HL-60 (cell line): ENCODE measurements at regions not wholly inside any gene's neighbourhood (a gene's known extent, or its start where the extent isn't known, plus 50 kb on each side); places are given as distances from the start of the nearest gene placed in this dataset.
"Not testable (repeated sequence)": the region's sequence is repeated elsewhere in the genome, so short reads cannot be mapped to it uniquely, and the experiment has no call there.

Experiments
- DNase-seq, 2 experiments: peaks; one replicate each; pipeline ENCODE4 v3.0.0-alpha.2; 2010 to 2020; ENCODE audit warnings: low read depth in 1 of 2, low spot score in 1 of 2
- H3K27ac ChIP-seq: fragments of 250-450 bp; sonication (Bioruptor Pico); replicated peaks from 2 replicates; pipeline ENCODE4 v1.5.1; 2020; ENCODE audit warnings: mild to moderate bottlenecking, moderate library complexity
- H3K27me3 ChIP-seq: fragments of 250-450 bp; sonication (Bioruptor Pico); 2 replicates; pipeline ENCODE4 v1.5.1; 2021; ENCODE audit warnings: mild to moderate bottlenecking, moderate library complexity; ENCODE audit not compliant: insufficient read depth, poor library complexity, severe bottlenecking
- H3K4me3 ChIP-seq: replicated peaks from 2 replicates; pipeline ENCODE4 v1.5.1; 2011; ENCODE audit warnings: mild to moderate bottlenecking, control low read depth, low read length; ENCODE audit not compliant: insufficient read depth
- CTCF ChIP-seq: IDR thresholded peaks from one replicate; pipeline ENCODE4 v1.5.1; 2011; ENCODE audit warnings: low read length, control low read depth, inconsistent platforms; ENCODE audit not compliant: insufficient read depth
- GABPA ChIP-seq: IDR thresholded peaks from 2 replicates; pipeline ENCODE4 v1.6.1; 2012; ENCODE audit warnings: low read depth
- POLR2AphosphoS5 ChIP-seq: IDR thresholded peaks from 2 replicates; pipeline ENCODE4 v1.6.1; 2012; ENCODE audit warnings: low read depth
- REST ChIP-seq: IDR thresholded peaks from 2 replicates; pipeline ENCODE4 v1.6.1; 2012; ENCODE audit warnings: low read depth; ENCODE audit not compliant: insufficient replicate concordance
- SPI1 ChIP-seq: IDR thresholded peaks from 2 replicates; pipeline ENCODE4 v1.6.1; 2012; ENCODE audit warnings: low read depth, mild to moderate bottlenecking, borderline replicate concordance

GRCh38 chr5:118115791-118116190 is 872.6 kb downstream of the DTWD2 start:
- no peaks in the 10 kb centered on the region for H3K27me3 ChIP-seq
- no peak overlapping the region for H3K4me3 ChIP-seq
- no peak for TF ChIP-seq CTCF
- no peak for TF ChIP-seq REST
- TF ChIP-seq POLR2AphosphoS5, result no peak
- no peak for TF ChIP-seq GABPA
- no peak for TF ChIP-seq SPI1
- no peak for DNase-seq
- no peak overlapping the region for H3K27ac ChIP-seq

GRCh38 chr5:118111956-118112355 is 876.4 kb downstream of the DTWD2 start:
- Histone ChIP-seq H3K4me3 (no peak overlapping the region), H3K27ac (no peak overlapping the region), H3K27me3 (no peaks in the 10 kb centered on the region)
- DNase-seq, result no peak
- no peak for TF ChIP-seq POLR2AphosphoS5
- TF ChIP-seq GABPA, result no peak
- no peak for TF ChIP-seq SPI1
- TF ChIP-seq CTCF, result no peak
- TF ChIP-seq REST, result no peak

GRCh38 chr5:118107246-118107645 is 881.1 kb downstream of the DTWD2 start:
- not testable (repeated sequence) for H3K27me3 ChIP-seq, H3K27ac ChIP-seq, DNase-seq, H3K4me3 ChIP-seq

GRCh38 chr5:118098716-118099115 is 889.6 kb downstream of the DTWD2 start:
- no peak for TF ChIP-seq GABPA
- no peak for TF ChIP-seq REST
- no peak for TF ChIP-seq CTCF
- no peak for TF ChIP-seq POLR2AphosphoS5
- TF ChIP-seq SPI1, result no peak
- Histone ChIP-seq H3K27ac (no peak overlapping the region), H3K27me3 (no peaks in the 10 kb centered on the region), H3K4me3 (no peak overlapping the region)
- DNase-seq, result no peak
